ENCODE measurements at regions not wholly inside any gene's neighbourhood (a gene's known extent, or its start where the extent isn't known, plus 50 kb on each side); places are given as distances from the start of the nearest gene placed in this dataset.
"Not testable (repeated sequence)": the region's sequence is repeated elsewhere in the genome, so short reads cannot be mapped to it uniquely, and the experiment has no call there.

DNA sequence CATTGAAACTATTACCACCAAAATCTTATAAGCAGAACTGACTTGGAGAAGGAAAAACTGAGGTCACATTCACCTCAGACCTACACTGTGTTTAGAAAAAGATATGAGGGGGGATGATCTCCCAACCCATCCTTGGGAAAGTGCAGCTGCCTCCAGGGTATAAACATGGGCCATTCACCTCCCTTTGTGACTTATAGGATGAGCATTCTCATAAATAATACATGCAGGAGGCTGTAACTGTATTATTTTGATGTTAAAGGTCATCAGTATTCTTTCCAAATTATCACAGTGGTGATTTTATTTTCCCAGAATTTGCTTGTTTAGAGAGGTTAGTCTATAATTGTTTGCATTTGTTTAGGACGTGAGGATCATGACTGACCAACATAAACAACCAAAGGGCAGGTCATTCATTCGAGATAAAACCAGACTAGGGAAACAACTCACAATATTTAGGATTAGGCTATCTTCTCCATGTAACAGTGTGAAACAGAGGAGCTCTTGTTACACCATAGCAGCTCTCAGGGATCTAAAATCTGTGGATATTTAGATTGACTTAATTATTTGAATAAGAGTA lies 109.2 kb upstream of the NR5A2 start:
- intact Hi-C loops (cut with DNase I), result no loop called here
- Histone ChIP-seq H3K27me3 (peaks cover 4% of the 10 kb centered on the region), H3K4me1 (no peaks in the 10 kb centered on the region), H3K4me3 (no peak overlapping the region), H3K27ac (no peak overlapping the region), H3K9me3 (no peaks in the 10 kb centered on the region), H3K36me3 (no peaks in the 10 kb centered on the region), H3K9ac (ENCODE audit: low read depth in 2 of 2, low read length in 2 of 2) (no peak overlapping the region)
- DNase-seq, result no peak
- TF ChIP-seq, protein P1, sequence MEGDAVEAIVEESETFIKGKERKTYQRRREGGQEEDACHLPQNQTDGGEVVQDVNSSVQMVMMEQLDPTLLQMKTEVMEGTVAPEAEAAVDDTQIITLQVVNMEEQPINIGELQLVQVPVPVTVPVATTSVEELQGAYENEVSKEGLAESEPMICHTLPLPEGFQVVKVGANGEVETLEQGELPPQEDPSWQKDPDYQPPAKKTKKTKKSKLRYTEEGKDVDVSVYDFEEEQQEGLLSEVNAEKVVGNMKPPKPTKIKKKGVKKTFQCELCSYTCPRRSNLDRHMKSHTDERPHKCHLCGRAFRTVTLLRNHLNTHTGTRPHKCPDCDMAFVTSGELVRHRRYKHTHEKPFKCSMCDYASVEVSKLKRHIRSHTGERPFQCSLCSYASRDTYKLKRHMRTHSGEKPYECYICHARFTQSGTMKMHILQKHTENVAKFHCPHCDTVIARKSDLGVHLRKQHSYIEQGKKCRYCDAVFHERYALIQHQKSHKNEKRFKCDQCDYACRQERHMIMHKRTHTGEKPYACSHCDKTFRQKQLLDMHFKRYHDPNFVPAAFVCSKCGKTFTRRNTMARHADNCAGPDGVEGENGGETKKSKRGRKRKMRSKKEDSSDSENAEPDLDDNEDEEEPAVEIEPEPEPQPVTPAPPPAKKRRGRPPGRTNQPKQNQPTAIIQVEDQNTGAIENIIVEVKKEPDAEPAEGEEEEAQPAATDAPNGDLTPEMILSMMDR (IDR thresholded peaks at IDR 0.05), result no peak

DNA sequence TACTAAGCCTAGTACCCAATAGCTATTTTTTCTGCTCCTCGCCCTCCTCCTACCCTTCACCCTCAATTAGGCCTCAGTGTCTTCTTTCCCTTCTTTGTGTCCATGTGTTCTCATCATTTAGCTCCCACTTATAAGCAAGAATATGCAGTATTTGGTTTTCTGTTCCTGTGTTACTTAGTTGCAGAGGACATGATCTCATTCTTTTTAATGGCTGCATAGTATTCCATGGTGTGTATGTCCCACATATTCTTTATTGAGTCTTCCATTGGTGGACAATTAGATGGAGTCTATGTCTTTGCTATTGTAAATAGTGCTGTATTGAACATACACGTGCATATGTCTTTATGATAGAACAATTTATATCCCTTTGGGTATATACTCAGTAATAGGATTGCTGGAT lies 106.9 kb upstream of the NR5A2 start:
- Histone ChIP-seq H3K36me3 (no peaks in the 10 kb centered on the region), H3K9me3 (no peaks in the 10 kb centered on the region), H3K4me3 (no peak overlapping the region), H3K4me1 (no peaks in the 10 kb centered on the region), H3K27me3 (peaks cover 4% of the 10 kb centered on the region), H3K27ac (no peak overlapping the region), H3K9ac (ENCODE audit: low read depth in 2 of 2, low read length in 2 of 2) (no peak overlapping the region)
- intact Hi-C loops (cut with DNase I), result no loop called here
- TF ChIP-seq, protein P1 (IDR thresholded peaks at IDR 0.05), result no peak
- DNase-seq, result no peak

DNA sequence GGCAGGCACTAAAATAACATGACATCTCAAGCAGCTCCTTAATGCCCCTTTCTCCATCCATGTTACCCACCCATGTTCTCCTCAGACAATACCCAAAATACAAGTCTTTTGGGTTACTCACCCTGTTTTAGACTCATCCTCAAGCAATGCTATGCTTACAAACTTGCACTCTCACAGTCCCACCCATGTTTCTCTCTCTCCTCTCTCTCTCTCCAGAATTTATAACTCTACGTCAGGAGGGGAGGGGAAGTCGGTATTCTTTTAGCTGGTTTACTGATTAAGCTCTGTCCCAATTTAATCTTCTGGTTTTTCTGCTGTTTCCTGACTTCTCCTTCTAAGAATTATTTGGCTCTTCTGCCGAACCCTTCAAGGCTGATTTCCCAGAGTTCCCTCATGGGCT lies 98.0 kb upstream of the NR5A2 start:
- no peaks in the 10 kb centered on the region for H3K36me3 ChIP-seq
- no peaks in the 10 kb centered on the region for H3K27me3 ChIP-seq
- no peaks in the 10 kb centered on the region for H3K9me3 ChIP-seq
- TF ChIP-seq, protein P1 (IDR thresholded peaks at IDR 0.05), result no peak
- no peak overlapping the region for H3K4me3 ChIP-seq
- DNase-seq, result no peak
- H3K9ac ChIP-seq (ENCODE audit: low read depth in 2 of 2, low read length in 2 of 2), result no peak overlapping the region
- no peaks in the 10 kb centered on the region for H3K4me1 ChIP-seq
- intact Hi-C loops (cut with DNase I), result no loop called here
- no peak overlapping the region for H3K27ac ChIP-seq

DNA sequence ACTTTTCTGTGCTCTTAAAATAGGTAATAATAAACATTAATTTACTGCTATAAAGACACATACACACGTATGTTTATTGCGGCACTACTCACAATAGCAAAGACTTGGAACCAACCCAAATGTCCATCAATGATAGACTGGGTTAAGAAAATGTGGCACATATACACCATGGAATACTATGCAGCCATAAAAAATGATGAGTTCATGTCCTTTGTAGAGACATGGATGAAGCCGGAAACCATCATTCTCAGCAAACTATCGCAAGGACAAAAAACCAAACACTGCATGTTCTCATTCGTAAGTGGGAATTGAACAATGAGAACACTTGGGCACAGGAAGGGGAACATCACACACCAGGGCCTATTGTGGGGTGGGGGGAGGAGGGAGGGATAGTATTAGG lies 97.4 kb upstream of the NR5A2 start:
- H3K27me3 ChIP-seq; H3K9ac ChIP-seq (ENCODE audit: low read depth in 2 of 2, low read length in 2 of 2); H3K4me3 ChIP-seq; H3K27ac ChIP-seq; H3K36me3 ChIP-seq; H3K9me3 ChIP-seq; H3K4me1 ChIP-seq; DNase-seq; intact Hi-C loops (cut with DNase I): not testable (repeated sequence)

DNA sequence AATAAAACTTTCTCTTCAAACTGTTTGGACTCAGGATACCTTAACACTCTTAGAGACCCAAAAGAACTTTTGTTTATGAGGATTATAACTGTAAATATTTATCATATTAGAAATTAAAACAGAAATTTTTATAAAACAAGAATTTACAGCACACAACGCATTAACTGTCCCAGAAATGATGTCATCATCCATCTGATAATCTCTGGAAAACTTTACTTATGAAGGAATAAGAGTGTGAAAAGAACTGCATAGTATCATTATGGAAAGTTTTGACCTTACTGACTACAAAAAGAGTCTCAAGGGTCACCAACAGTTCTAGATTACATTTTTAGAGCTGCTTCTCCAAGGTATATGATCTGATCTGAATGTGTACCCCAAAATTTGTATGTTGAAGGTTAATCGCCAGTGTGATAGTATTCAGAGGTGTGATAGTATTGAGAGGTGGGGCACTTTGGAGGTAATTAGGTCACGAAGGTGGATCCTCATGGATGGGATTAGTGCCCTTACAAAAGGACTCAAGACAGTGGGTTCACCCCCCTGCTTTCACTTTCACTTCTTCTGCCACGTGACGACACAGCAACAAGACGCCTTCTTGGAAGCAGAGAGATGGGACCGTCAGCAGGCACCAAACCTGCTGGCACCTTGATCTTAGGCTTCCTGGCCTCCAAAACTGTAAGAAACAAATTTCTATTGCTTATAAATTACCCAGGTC lies 95.7 kb upstream of the NR5A2 start:
- TF ChIP-seq, protein P1 (IDR thresholded peaks at IDR 0.05), result no peak
- no peaks in the 10 kb centered on the region for H3K4me1 ChIP-seq
- H3K9me3 ChIP-seq, result no peaks in the 10 kb centered on the region
- H3K4me3 ChIP-seq, result no peak overlapping the region
- no peaks in the 10 kb centered on the region for H3K36me3 ChIP-seq
- intact Hi-C loops (cut with DNase I), result no loop called here
- no peak overlapping the region for H3K9ac ChIP-seq (ENCODE audit: low read depth in 2 of 2, low read length in 2 of 2)
- no peak overlapping the region for H3K27ac ChIP-seq
- H3K27me3 ChIP-seq, result no peaks in the 10 kb centered on the region
- no peak for DNase-seq

DNA sequence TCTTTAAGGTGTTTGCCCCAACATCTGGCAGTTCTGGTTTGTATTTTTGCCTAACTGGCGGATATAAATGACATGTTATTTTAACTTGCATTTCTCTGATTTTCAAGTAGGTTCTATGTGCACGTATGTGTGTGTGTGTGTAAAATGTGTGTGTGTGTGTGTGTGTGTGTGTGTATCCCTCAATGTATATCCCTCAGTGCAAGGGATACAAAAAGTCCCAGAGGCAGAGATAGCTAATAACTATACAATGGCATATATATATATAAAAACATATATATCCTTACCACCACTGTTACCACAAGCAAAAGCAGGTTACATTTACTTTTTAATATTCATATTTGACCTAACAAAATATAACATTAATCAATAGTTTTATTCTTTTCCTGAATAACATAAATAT lies 95.0 kb upstream of the NR5A2 start:
- H3K27me3 ChIP-seq, result no peaks in the 10 kb centered on the region
- DNase-seq, result no peak
- no peak overlapping the region for H3K27ac ChIP-seq
- intact Hi-C loops (cut with DNase I), result no loop called here
- H3K9me3 ChIP-seq, result no peaks in the 10 kb centered on the region
- TF ChIP-seq, protein P1 (IDR thresholded peaks at IDR 0.05), result no peak
- H3K4me1 ChIP-seq, result no peaks in the 10 kb centered on the region
- H3K4me3 ChIP-seq, result no peak overlapping the region
- no peak overlapping the region for H3K9ac ChIP-seq (ENCODE audit: low read depth in 2 of 2, low read length in 2 of 2)
- no peaks in the 10 kb centered on the region for H3K36me3 ChIP-seq

All from colonic mucosa (tissue), 4 donors.